NK-92 treated with Interleukin-12 subunit alpha and Interleukin-12 subunit beta, amount 100 ng/mL, for 24 hours (cell line): ENCODE measurements at regions not wholly inside any gene's neighbourhood (a gene's known extent, or its start where the extent isn't known, plus 50 kb on each side); places are given as distances from the start of the nearest gene placed in this dataset.
"Not testable (repeated sequence)": the region's sequence is repeated elsewhere in the genome, so short reads cannot be mapped to it uniquely, and the experiment has no call there.

Source experiments
- DNase-seq: peaks from one replicate; lab custom pipeline; 2025; lab: John Stamatoyannopoulos, UW

DNA sequence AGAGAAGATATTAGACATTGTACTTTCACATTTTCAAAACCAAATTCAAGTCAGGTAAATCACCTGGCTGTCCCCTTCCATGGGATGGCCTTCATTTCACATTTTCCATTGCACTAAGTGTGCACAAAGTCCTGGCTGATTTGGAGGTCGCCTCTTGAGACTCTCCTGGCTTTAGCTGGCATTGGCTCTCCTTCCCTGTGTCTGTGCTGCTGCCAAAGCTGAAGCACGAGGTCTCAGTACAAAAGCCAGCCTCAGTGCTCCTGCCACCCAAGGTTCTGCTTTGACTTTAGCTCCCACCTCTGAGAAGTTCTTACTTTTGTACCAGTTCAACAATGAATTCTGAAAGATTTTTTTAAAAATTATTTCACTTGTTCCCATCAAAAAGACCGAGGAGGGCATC lies 289.2 kb upstream of the CNR1 start:
- no peak for DNase-seq

DNA sequence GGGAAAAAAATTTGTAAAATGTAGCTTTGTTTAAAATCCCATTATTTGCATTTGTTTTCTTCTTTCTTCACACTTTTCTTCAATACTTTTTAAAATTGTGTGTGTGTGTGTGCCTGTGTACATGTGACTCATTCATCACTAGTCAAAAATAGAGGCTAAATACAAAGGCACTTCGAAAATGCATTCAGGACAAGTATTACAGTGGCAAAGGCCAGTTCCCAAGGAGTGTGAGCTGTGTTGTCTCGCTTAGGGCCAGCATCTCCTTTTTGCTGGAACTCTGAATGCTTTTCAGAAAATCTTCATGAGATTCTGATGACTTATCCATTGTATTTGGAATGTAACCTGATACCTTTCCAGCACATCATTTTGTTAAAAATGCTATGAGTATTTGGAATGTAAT lies 288.5 kb upstream of the CNR1 start:
- DNase-seq = no peak

DNA sequence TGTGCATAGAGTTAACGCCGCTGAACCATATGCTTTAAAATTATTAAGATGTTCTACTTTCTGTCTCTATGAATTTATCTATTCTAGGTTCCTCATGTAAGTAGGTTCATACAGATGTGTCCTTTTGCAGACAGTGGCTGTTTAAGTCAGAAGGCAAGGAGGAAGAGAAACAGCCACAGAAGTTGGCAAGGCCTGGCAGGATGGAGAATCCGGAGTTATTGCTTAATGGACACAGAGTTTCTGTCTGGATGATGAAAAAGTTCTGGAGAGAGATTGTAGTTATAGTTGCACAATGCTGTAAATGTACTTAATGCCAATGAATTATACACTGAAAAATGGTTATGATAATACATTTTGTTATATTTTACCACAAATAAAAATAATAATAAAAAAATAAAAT lies 283.6 kb upstream of the CNR1 start:
- no peak for DNase-seq

DNA sequence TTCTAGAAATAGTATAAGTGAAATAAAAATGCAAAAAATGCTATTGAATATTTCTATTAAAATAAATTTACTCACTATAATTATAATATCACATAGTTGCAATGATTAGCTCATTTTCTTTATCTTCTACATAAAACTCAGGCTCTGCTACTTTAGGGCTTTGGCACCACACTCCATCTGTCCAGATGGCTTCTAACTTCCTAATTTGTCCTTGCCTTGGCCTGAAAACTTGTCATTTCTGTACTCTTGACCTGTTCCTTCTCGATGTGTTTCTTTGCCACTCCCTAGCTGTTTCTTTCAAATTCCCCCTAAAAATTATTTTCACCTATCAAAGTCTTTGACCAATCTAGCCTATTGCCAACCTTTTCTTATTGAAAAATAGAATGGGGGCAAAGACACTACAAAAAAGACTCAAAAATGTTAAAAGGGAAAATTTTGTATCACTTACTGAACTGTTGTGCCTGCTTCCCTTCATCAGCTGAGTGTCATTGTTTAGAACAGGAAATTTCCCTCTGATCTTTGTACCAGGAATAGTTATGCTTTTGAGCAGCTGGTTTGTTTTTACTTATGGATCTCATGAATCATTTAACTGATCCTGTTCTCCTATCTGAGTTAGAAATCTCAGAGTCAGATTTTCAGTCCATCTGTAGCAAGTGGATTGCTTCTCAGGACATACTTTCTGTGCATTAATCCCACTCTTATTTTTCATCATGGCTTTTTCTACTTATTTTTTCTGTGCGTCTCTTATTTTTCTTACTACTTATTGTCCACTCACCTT lies 279.2 kb upstream of the CNR1 start:
- DNase-seq = no peak

DNA sequence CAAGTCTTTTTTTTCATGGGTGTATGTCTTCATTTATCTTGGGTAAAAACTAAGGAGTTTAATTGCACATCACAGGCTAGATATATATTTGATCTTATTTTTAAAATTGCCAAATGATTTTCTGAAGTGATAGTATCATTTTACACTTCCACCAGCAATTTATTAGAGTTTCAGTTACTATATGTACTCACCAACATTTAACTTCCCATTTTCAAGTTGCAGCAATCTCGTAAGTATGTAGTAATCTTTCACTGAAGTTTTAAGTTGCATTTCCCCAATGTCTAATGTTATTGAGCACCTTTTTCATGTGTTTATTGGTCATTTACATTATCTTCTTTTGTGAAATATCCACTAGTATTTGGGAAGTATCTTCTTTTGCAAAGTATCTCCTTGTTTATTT lies 277.4 kb upstream of the CNR1 start:
- no peak for DNase-seq

DNA sequence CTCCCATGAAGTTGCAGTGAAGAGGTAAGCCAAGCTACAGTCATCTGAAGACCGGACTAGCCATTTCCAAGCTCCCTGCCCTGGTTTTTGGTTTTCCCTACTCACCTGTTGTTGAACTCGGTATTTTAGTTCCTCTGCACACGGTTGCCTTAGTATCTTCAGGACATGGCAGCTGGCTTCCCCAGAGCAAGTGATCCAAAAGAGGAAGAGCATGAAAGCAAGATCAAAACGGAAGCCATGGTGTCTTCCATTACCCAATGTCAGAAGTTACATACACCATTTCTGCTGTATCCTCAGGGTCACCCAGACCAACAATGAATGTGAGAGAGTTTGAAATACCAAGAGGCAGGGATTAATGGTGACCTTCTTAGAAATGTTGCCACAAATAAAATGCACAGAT lies 276.6 kb upstream of the CNR1 start:
- DNase-seq = no peak

DNA sequence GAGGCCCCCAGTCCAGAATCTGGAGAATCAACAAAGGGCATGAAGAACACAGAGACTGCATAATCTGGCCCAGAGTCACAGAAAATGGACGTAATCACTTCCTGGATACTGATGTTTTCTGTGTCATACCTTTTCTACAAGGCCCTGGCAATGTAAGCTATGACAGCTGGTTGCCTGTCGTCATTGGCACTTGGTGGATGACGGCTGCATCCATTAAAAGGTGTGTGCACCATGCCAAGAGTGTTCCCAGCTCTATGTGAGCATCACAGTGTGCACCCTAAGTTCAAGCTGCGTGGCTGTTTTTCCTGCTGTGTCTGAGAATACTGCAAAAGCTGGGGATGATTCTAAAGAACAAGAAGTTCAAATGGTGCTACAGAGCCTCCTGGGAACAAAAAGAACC lies 275.2 kb upstream of the CNR1 start:
- DNase-seq = no peak

DNA sequence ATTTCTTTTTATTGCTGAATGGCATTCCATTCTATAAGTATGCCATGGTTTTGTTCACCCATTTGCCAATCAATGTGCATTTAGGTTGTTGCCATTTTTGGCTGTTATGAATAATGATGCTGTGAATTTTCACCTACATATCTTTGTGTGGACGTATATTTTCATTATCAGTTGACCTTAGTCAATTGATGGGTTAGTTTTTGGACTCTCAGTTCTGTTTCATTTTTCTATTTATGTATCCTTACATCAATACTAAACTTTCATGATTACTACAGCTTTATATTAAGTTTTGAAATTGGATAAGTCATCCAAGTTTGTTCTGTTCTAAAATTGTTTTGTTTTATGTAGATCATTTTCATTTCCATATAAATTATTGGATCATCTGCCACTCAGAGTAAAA lies 261.9 kb upstream of the CNR1 start:
- DNase-seq = no peak

DNA sequence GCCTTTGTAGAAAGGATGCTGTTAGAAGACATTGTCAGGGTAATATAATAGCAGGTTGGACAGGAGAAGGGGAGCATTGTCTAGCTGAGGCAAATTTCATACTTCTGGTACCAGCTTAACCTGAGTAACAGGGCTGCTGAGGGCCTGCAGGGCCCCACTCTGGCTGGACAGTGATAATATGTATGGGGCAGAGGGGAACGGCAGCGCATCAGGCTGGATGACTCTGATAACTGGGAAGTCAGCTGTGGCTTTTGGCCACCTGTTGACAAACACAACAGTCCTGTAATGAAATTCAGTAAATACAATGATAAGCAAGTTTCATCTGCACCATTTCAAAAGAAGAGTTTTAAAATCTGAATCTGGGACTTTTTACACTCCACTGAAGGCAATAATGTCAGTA lies 259.9 kb upstream of the CNR1 start:
- no peak for DNase-seq

DNA sequence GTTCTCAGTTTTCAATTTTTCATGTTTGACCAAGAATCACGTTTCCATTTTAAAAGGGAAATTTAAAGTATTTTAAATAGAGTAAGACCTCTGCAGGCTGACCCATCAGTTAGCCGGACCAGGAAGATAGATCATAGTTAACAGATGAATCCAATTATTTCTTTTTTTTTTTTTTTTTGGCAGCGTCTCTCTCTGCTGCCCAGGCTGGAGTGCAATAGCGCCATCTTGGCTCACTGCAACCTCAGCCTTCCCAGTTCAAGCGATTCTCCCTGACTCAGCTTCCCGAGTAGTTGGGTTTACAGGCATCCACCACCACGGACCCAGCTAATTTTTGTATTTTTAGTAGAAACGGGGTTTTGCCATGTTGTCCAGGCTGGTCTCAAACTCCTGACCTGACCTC lies 256.7 kb upstream of the CNR1 start:
- no peak for DNase-seq

DNA sequence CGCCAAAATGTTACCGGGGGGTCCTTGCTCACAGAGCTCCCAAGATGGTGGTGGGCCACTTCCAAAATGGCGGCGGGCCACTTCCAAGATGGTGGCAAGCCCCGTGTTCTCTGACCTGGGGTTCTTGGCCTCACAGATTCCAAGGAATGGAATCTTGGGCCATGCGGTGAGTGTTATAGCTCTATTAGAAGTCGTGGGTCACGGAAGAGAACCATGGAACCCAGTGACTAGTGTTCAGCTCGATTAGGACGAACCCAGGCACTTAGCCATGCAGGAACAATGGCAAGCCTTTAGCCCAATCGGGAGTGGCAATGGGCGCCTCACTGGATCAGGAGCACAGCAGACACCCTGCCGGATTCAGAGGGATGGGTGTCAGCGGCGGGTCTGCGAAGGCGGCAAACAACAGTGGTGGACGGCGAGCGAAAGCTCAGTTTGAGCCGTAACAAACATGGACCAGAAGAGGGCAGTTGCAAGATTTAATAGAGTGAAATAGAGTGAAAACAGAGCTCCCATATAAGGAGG lies 254.9 kb upstream of the CNR1 start:
- not testable (repeated sequence) for DNase-seq

DNA sequence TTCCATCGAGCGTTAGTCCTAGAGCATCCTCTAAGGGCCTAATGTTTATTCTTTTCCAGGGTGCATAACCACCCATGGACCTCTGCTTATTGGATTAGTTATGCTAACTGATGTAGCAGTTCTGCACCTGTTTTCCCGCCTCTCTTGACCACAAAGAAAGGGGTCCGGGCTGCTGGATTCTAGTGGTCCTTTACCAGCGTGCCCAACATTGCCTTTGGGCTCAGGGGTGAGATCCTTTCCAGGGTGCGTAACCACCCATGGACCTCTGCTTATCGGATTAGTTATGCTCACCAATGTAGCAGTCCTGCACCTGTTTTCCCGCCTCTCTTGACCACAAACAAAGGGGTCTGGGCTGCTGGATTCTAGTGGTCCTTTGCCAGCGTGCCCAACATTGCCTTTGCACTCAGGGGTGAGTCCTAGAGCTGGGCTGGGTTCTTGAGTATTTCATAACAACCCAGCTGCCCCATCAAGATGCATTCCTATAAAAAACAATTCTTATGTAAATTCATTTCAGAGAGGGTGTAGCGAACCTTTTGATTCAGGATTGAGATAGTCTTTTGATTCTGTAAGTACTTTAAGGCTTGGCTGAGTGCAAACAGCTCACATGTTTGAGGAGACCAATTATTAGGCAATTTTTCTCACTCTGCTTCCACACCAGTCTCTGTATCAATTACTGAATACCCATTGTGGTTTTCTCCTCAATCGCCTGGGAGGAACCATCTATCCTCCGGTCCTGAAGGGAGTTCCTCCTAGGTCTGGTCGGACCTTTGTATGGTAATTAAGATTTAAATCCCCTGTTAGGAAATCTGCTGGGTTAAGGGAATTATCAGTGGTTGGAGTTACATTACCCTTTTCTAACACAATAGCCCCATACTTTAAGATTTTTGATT lies 253.0 kb upstream of the CNR1 start:
- DNase-seq = not testable (repeated sequence)

DNA sequence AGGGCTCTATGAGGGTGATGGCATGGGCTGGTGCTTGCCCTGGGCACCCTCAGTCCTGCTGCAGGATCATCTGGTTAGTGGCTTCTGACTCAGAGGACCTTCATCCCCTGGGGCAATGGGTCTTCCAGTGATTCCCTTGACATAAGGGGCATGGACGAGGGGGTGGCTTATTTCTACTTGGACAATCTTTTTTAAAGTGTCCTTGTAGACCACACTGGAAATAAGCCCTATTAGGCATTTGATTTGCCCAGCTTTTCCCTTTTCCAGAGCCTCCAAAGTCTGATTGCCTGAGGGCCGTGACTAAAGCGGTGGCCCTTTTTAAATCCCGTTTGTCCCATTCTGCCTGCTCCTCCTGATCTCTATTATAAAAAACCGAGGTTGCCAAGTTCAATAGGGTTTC lies 251.2 kb upstream of the CNR1 start:
- not testable (repeated sequence) for DNase-seq

DNA sequence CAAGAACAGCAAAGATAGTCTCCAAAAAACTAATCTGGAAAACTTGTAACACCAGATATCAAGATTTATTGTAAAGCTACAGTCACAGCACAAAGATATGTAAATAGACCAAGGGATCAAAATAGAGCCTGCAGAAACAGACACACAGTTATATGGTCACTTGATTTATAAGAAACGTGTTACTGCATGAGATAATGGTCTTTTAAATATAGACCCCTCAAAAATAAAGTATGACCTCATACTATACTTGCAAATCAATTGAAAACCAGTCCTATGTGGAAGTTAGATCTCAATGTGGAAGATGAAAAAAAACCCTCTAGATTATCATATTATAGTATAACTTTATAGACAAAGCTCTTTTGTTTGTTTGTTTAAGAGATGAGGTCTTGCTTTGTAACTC lies 247.3 kb upstream of the CNR1 start:
- DNase-seq = no peak

DNA sequence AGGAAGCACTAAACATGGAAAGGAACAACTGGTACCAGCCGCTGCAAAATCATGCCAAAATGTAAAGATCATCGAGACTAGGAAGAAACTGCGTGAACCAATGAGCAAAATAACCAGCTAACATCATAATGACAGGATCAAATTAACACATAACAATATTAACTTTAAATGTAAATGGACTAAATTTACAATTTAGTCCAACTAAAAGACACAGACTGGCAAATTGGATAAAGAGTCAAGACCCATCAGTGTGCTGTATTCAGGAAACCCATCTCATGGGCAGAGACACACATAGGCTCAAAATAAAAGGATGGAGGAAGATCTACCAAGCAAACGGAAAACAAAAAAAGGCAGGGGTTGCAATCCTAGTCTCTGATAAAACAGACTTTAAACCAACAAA lies 242.2 kb upstream of the CNR1 start:
- DNase-seq = not testable (repeated sequence)

DNA sequence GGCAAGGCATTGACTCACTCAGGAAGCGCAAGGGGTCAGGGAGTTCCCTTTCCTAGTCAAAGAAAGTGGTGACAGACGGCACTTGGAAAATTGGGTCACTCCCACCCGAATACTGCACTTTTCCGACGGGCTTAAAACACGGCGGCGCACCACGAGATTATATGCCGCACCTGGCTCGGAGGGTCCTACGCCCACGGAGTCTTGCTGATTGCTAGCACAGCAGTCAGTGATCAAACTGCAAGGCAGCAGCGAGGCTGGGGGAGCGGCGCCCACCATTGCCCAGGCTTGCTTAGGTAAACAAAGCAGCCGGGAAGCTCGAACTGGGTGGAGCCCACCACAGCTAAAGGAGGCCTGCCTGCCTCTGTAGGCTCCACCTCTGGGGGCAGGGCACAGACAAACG lies 240.5 kb upstream of the CNR1 start:
- not testable (repeated sequence) for DNase-seq

DNA sequence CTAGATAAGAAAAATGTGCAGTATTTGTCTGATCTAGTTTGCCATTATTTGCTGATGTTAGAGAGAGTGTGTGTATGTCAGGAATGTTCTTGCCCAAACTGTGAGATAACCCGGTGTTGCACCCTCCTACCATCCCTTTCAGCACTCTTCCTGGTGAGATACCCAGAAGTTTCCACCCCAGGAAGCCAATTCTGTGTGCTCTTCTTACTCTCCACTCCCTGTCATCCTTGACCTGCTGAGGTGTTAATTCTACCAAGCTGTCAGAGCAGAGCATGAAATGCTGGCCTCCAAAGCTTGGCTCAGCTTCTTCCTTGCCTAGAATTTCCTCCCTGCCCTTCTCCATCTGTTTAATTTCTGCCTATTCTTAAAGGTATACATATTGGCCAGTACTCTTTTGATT lies 237.3 kb upstream of the CNR1 start:
- DNase-seq = no peak

DNA sequence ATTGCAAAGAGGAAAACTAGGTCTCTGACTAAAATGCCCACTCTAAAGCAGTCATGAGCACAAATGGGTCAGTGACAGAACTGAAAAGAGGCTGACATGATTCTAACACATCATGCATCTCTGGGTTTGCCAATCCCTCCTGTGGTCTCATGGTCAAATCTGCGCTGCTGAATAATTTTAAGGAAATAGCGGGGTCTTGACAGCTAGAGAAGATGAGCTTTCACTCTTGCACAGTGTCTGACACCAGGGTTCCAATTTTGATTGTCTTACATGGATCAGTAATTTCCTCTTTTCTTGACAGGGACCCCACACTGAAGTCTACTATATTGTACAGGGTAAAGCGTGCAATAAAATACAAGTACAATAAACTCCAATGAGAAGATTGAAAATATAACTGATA lies 236.8 kb upstream of the CNR1 start:
- no peak for DNase-seq

DNA sequence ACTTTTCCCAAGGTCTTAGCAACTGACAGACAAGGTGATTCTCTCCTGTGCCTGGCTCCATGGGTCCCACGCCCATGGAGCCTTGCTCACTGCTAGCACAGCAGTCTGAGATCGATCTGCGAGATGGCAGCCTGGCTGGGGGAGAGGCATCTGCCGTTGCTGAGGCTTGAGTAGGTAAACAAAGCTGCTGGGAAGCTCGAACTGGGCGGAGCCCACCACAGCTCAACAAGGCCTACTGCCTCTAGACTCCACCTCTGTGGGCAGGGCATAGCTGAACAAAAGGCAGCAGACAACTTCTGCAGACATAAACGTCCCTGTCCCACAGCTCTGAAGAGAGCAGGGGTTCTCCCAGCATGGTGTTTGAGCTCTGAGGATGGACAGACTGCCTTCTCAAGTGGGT lies 224.9 kb upstream of the CNR1 start:
- DNase-seq = not testable (repeated sequence)

DNA sequence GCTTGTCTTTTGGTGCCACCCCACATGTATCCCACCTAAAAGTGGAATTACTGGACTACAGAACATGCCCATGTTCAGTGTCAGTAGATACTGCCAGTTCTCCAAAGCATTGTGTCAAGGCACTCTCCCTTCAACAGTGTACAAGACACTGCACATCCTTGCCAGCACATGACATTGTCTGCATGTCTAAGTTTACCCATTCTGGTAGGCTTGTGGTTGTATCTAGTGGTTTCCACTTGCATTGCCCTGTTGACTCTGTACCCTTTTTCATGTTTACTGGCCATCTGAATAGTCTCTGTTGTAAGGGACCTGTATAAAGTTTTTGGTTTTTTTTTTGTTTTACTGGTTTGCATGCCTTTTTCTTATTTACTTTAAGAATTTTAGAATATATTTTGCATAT lies 222.4 kb upstream of the CNR1 start:
- DNase-seq = no peak

DNA sequence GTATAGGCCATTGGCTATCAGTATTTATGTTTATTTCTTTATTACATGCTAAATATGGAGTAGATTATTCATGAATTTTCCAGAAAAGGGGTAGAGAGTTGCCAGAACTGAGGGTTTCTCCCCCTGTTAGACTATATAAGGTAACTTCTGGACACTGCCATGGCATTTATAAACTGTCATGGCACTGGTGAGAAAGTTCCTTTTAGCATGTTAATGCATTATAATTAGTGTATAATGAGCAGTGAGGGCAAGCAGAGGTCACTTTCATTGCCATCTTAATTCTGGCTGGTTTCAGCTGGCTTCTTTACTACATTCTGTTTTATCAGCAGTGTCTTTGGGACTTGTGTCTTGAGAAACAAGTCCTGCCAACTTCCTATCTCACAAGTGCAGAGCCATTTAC lies 220.0 kb upstream of the CNR1 start:
- DNase-seq = no peak

DNA sequence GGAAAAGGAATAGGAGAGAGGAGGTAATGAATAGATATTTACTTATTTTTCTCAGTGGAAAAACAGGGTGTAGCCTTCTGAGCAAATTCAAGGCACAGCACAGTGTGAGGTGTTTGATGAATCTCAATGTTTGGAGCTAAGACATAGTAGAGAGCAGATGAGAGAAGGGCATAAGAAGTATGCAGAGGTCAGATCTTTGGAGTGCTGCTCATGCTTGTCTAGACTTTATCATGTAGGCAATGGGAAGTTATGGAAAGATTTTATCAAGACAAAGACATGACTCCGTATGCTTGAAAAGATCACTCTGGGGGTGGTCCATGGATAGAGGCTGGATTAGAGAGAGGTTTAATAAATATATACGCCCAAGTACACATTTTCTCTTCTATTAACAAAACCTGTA lies 217.0 kb upstream of the CNR1 start:
- DNase-seq = no peak

DNA sequence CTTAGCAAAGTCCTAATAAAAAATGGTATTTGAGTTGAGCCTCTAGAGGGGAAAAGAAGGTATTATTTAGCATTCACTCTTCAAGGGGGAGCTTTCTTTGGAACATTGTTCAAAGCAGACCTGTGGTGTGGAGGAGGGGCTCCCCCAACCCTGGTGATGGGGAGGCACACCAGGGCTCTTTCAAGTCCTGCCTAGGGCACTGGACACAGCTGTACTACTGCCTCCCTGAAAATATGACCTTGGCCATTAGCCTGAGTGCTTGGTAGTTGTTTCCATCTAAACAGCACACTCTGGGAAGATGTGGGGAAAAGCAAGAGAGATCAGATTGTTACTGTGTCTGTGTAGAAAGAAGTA lies 215.1 kb upstream of the CNR1 start:
- DNase-seq = no peak
